Cardiac fibroblast (primary cell): ENCODE measurements at regions not wholly inside any gene's neighbourhood (a gene's known extent, or its start where the extent isn't known, plus 50 kb on each side); places are given as distances from the start of the nearest gene placed in this dataset.

ENCODE experiments used
- DNase-seq, 2 donors: peaks; one replicate each; pipeline versions ENCODE4 v3.0.0 to v3.0.0-alpha.2; 2010; ENCODE audit warnings: low read depth in 2 of 2
- H3K4me3 ChIP-seq, 2 donors: replicated peaks in 1 of 2; 1 replicate in 1 of 2; 2 replicates in 1 of 2; pipeline ENCODE4 v1.5.1; 2011; ENCODE audit warnings: low read depth in 2 of 2, low read length in 2 of 2, mild to moderate bottlenecking in 2 of 2, moderate library complexity in 1 of 2
- CTCF ChIP-seq: IDR thresholded peaks from one replicate; pipeline ENCODE4 v1.5.1; 2011; ENCODE audit warnings: low read depth, mild to moderate bottlenecking, low read length, inconsistent platforms

DNA sequence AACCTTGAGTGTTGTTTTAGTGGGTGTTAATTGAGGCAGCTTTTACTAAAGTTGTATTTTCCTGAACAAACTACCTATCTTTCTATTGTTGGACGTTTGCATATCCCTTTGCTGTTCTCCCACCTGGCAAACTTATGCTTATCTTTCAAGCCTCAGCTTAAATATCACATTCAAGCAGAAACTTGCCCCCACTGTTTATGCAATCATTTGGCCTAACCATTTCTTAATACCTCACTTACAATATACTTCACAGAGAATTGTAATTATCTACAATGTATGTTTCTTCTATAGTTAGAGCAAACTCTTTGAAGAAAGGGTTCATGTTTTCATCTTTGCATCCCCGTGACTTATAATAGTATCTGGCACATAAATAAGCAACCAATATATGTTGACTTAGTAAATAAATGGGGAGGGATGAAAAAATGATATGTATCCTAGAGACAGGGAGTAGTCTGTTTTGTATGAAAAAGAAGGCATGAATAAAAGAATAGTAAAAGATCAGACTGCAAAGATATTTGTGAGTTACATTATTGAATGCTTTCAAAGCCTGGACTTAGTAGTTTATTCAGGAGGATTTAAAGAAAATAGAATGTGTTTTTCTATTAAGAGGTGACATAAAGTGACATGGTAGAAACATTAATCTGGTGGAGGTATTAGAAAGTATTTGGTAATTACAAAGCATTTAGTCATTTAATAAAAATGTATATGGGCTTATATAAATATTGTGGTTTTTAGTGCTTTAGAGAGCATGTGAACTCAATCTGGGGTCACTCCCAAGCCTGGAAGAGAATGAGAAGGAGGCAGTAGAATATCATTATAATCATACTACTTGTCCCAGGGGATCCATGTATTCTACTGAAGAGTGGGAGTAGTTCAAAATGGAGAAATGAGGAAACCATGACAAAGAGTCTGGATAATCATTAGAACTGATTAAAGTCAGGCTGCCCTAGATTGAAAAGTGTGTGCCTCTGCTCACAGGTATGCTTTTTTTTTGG is 60.0 kb upstream of the DCBLD2 start:
- DNase-seq, result peak; percentile 67 to 95
- H3K4me3 ChIP-seq, result no peak overlapping the region
- no peak for TF ChIP-seq CTCF

DNA sequence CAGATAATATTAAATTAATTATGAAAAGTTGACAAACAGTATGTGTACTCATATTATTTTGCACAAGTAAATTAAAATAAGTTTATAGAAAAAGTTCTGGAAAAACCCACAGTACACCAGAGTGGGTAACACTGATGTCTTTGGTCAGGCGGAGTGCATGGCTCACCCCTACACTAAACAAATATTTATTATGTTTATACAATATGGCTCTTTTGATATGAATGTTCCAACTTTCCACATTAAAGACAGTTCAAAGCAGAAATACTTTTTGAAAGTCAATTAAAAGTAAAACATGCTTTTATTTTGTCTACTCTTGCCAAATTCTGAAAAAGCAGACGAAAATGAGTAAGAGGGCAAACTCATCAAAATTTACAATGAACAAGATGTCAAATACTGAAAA is 56.2 kb upstream of the DCBLD2 start:
- no peak for TF ChIP-seq CTCF
- no peak for DNase-seq
- H3K4me3 ChIP-seq, result no peak overlapping the region

DNA sequence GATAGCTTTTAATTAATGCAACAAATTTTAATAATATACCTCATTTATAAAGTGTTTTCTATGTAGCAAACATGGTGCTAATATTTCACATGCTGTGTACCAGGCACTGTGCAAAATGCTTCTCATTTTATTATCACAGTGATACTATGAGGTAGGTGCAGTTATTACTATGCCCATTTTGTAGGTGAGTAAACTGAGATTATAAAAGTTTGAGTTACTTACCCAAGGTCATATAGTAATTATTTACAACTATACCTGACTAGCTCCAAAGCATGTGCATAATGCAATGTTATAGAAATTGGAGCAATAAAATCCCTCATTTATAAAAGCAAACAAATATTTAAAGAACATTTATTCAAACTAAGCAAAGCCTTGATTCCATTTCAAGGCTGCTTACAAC is 54.5 kb upstream of the DCBLD2 start:
- no peak for TF ChIP-seq CTCF

GRCh38 chr3:98954791-98955604 is 53.5 kb upstream of the DCBLD2 start:
- no peak overlapping the region for H3K4me3 ChIP-seq
- no peak for TF ChIP-seq CTCF
- peak in 1 of 2 donors; percentile 50 for DNase-seq

More for the DNA sequence above, 54.5 kb upstream of the DCBLD2 start:
- no peak overlapping the region for H3K4me3 ChIP-seq
- DNase-seq, result no peak

DNA sequence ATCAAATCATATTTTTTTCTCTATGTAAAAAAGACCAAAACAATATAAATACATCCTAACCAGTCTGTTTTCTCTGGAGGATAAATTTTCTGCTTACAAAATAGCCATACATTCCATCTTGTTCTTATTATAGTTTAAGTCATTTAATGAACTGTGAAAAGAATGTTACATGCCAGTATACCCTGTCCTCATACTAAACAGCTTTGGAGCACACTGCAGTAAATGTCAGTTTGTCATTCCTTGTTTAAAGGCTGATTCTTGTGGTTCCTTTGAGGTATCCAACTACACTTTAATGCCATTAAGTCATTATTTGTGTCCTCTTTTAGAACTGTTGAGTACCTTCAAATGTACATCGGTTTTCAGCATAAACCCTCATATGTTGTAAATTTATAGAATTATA is 52.7 kb upstream of the DCBLD2 start:
- no peak for TF ChIP-seq CTCF
- H3K4me3 ChIP-seq, result no peak overlapping the region
- DNase-seq, result no peak

- H3K4me3 ChIP-seq, result no peak overlapping the region
- no peak for DNase-seq
- TF ChIP-seq CTCF, result no peak
These were observed 50.9 kb upstream of the DCBLD2 start for GRCh38 chr3:98952404-98952803.
